Keratinocyte (primary cell): ENCODE measurements at regions not wholly inside any gene's neighbourhood (a gene's known extent, or its start where the extent isn't known, plus 50 kb on each side); places are given as distances from the start of the nearest gene placed in this dataset.

ENCODE experiments used
- DNase-seq: peaks from one replicate; pipeline ENCODE4 v3.0.0-alpha.2; 2011; ENCODE audit warnings: low read depth, missing footprints, low spot score
- FAIRE-seq: peaks from 2 replicates; lab custom pipeline; 2011; peaks lifted over from hg19 to GRCh38; lab: Jason Lieb, UNC
- H2AFZ ChIP-seq: 2 replicates; pipeline ENCODE4 v1.6.0; 2012; ENCODE audit warnings: low read length, control low read depth, inconsistent platforms; ENCODE audit not compliant: control insufficient read depth
- H3K27ac ChIP-seq: 2 replicates; pipeline ENCODE4 v1.5.1; 2011; ENCODE audit warnings: low read length; ENCODE audit not compliant: control insufficient read depth, insufficient read depth
- H3K27me3 ChIP-seq: 3 replicates; pipeline ENCODE4 v1.6.0; 2011; ENCODE audit warnings: low read length; ENCODE audit not compliant: control insufficient read depth, insufficient read depth; ENCODE audit errors: extremely low read depth
- H3K36me3 ChIP-seq, 2 experiments: 2 replicates in 1 of 2; 3 replicates in 1 of 2; pipeline ENCODE4 v1.5.1; 2011; ENCODE audit warnings: low read length in 2 of 2, mild to moderate bottlenecking in 1 of 2; ENCODE audit not compliant: control insufficient read depth in 2 of 2, insufficient read depth in 2 of 2; ENCODE audit errors: extremely low read depth in 1 of 2
- H3K4me1 ChIP-seq: 3 replicates; pipeline ENCODE4 v1.5.1; 2011; ENCODE audit warnings: low read length; ENCODE audit not compliant: control insufficient read depth, insufficient read depth; ENCODE audit errors: extremely low read depth
- H3K4me2 ChIP-seq: 3 replicates; pipeline ENCODE4 v1.6.0; 2011; ENCODE audit warnings: low read depth, low read length; ENCODE audit not compliant: control insufficient read depth, insufficient read depth; ENCODE audit errors: extremely low read depth
- H3K4me3 ChIP-seq, 3 experiments: fragments of 200-600 bp in 1 of 3; sonication (generic) in 1 of 3; 2 replicates in 2 of 3; 3 replicates in 1 of 3; pipeline ENCODE4 v1.5.1; 2011 to 2016; ENCODE audit warnings: low read length in 3 of 3, mild to moderate bottlenecking in 3 of 3, control low read depth in 2 of 3, inconsistent platforms in 1 of 3, low read depth in 1 of 3, mixed read lengths in 1 of 3, mixed run types in 1 of 3, moderate library complexity in 1 of 3; ENCODE audit not compliant: control insufficient read depth in 2 of 3, insufficient read depth in 2 of 3; ENCODE audit errors: extremely low read depth in 1 of 3
- H3K79me2 ChIP-seq: 2 replicates; pipeline ENCODE4 v1.6.0; 2012; ENCODE audit warnings: low read length; ENCODE audit not compliant: control insufficient read depth, insufficient read depth
- H3K9ac ChIP-seq: 3 replicates; pipeline ENCODE4 v1.6.0; 2011; ENCODE audit warnings: low read length; ENCODE audit not compliant: control insufficient read depth, insufficient read depth; ENCODE audit errors: extremely low read depth
- H3K9me1 ChIP-seq: 3 replicates; pipeline ENCODE4 v1.6.0; 2011; ENCODE audit warnings: low read length; ENCODE audit not compliant: control insufficient read depth, insufficient read depth; ENCODE audit errors: extremely low read depth
- H3K9me3 ChIP-seq: 2 replicates; pipeline ENCODE4 v1.5.1; 2012; ENCODE audit warnings: low read depth, low read length; ENCODE audit not compliant: control insufficient read depth
- H4K20me1 ChIP-seq: 3 replicates; pipeline ENCODE4 v1.6.0; 2011; ENCODE audit warnings: low read length; ENCODE audit not compliant: control insufficient read depth, insufficient read depth; ENCODE audit errors: extremely low read depth
- EZH2 ChIP-seq: IDR thresholded peaks from one replicate; pipeline ENCODE4 v1.6.1; 2012; ENCODE audit warnings: inconsistent platforms, mild to moderate bottlenecking, low read length, moderate library complexity
- dilution Hi-C: fragments of 300-500 bp; cut with MboI; formaldehyde crosslinking; loops from one replicate; pipeline ENCODE4 v1.7.0; 2020; ENCODE audit warnings: low sequenced_read_pairs; ENCODE audit not compliant: extremely low pct_ligation_motif_present
- TF ChIP-seq, protein P1 (sequence below), 3 experiments: IDR thresholded peaks in 1 of 3; conservative IDR thresholded peaks in 1 of 3; optimal IDR thresholded peaks in 1 of 3; 2 replicates in 2 of 3; 3 replicates in 1 of 3; pipeline versions ENCODE3 to v1.5.1; 2011; ENCODE audit warnings: low read length in 3 of 3, mild to moderate bottlenecking in 3 of 3, moderate library complexity in 2 of 3, control low read depth in 1 of 3, inconsistent platforms in 1 of 3; ENCODE audit not compliant: insufficient read depth in 2 of 3; ENCODE audit errors: extremely low read depth in 1 of 3

DNA sequence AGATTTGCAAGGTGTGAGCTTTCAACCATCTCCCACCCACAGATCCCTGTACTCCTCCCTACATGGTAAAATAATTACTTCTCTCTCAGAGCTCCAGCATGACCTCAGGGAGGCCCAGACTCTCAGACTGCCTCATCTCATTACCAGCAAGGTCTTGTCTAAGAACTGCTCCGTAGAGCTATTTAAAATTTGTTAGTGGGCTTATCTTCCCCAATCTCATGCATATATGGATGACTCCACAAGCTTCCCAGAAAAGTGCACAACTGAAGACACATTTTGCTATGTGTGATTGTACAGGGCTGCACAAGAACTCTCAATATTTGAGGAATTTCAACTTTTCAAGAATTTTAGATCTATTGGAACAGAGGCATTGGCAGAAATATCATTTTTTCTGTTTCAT is 230.3 kb downstream of the CSNK2A3 start:
- Histone ChIP-seq H3K9ac (no peak overlapping the region), H3K79me2 (no peaks in the 10 kb centered on the region), H3K27ac (no peak overlapping the region), H3K36me3 (no peaks in the 10 kb centered on the region), H3K9me3 (no peaks in the 10 kb centered on the region), H4K20me1 (no peaks in the 10 kb centered on the region), H2AFZ (no peak overlapping the region), H3K9me1 (no peaks in the 10 kb centered on the region), H3K4me1 (no peaks in the 10 kb centered on the region), H3K4me2 (no peak overlapping the region), H3K27me3 (peaks cover 3% of the 10 kb centered on the region), H3K4me3 (no peak overlapping the region)
- no peak for DNase-seq
- dilution Hi-C loops: no loop called here
- FAIRE-seq: no peak
- TF ChIP-seq EZH2: no peak
- TF ChIP-seq, protein P1, sequence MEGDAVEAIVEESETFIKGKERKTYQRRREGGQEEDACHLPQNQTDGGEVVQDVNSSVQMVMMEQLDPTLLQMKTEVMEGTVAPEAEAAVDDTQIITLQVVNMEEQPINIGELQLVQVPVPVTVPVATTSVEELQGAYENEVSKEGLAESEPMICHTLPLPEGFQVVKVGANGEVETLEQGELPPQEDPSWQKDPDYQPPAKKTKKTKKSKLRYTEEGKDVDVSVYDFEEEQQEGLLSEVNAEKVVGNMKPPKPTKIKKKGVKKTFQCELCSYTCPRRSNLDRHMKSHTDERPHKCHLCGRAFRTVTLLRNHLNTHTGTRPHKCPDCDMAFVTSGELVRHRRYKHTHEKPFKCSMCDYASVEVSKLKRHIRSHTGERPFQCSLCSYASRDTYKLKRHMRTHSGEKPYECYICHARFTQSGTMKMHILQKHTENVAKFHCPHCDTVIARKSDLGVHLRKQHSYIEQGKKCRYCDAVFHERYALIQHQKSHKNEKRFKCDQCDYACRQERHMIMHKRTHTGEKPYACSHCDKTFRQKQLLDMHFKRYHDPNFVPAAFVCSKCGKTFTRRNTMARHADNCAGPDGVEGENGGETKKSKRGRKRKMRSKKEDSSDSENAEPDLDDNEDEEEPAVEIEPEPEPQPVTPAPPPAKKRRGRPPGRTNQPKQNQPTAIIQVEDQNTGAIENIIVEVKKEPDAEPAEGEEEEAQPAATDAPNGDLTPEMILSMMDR (optimal IDR thresholded peaks at IDR 0.05 in 1 of 3, IDR thresholded peaks at IDR 0.05 in 1 of 3, conservative IDR thresholded peaks at IDR 0.05 in 1 of 3; ENCODE audit: extremely low read depth in 1 of 3, insufficient read depth in 2 of 3, low read length in 3 of 3): no peak

DNA sequence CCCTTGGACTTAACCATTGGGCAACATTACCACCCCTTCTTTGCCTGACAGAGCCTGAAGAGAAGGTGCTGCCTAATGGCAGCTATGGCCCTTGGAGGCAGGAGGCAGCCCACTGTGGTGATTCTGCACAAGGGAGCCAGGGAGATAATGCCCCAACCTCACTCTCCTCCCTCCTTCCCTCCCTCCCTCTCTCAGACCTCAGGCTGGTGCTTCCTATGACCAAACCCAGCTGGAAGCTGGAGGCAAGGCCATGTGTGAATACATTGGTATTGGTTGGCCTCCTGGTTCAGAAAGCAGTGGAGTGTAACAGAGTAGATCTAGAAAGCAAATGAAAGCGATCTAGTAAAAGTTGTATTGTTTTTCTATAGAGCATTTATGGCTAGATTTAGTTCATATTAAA is 233.1 kb downstream of the CSNK2A3 start:
- no peak overlapping the region for H3K4me3 ChIP-seq

More for the DNA sequence above, 233.1 kb downstream of the CSNK2A3 start:
- FAIRE-seq: no peak
- Histone ChIP-seq H3K9me3 (no peaks in the 10 kb centered on the region), H3K4me1 (no peaks in the 10 kb centered on the region), H3K79me2 (no peaks in the 10 kb centered on the region), H3K27ac (no peak overlapping the region), H4K20me1 (no peaks in the 10 kb centered on the region), H3K9ac (no peak overlapping the region), H3K27me3 (peaks cover 3% of the 10 kb centered on the region), H3K36me3 (no peaks in the 10 kb centered on the region), H3K4me2 (no peak overlapping the region), H2AFZ (no peak overlapping the region), H3K9me1 (no peaks in the 10 kb centered on the region)
- DNase-seq: no peak
- TF ChIP-seq, protein P1 (optimal IDR thresholded peaks at IDR 0.05 in 1 of 3, IDR thresholded peaks at IDR 0.05 in 1 of 3, conservative IDR thresholded peaks at IDR 0.05 in 1 of 3; ENCODE audit: extremely low read depth in 1 of 3, insufficient read depth in 2 of 3, low read length in 3 of 3): no peak
- TF ChIP-seq EZH2: no peak
- dilution Hi-C loops: no loop called here
